Brain microvascular endothelial cell (primary cell): ENCODE measurements at regions not wholly inside any gene's neighbourhood (a gene's known extent, or its start where the extent isn't known, plus 50 kb on each side); places are given as distances from the start of the nearest gene placed in this dataset.

Experiments used
- DNase-seq: peaks from one replicate; pipeline ENCODE4 v3.0.0-alpha.2; 2020
- H3K27ac ChIP-seq: fragments of 250-450 bp; sonication (Bioruptor Pico); 2 replicates; pipeline ENCODE4 v1.5.1; 2020; ENCODE audit warnings: mild to moderate bottlenecking, moderate library complexity
- H3K27me3 ChIP-seq: fragments of 250-450 bp; sonication (Bioruptor Pico); replicated peaks from 2 replicates; pipeline ENCODE4 v1.5.1; 2020; ENCODE audit warnings: mild to moderate bottlenecking
- H3K36me3 ChIP-seq: fragments of 250-450 bp; sonication (Bioruptor Pico); replicated peaks from 2 replicates; pipeline ENCODE4 v1.5.1; 2020; ENCODE audit warnings: mild to moderate bottlenecking
- H3K4me3 ChIP-seq: 2 replicates; pipeline ENCODE4 v1.5.1; 2011; ENCODE audit warnings: low read depth, mild to moderate bottlenecking, control low read depth, low read length, moderate library complexity
- CTCF ChIP-seq: IDR thresholded peaks from 2 replicates; pipeline ENCODE4 v1.5.1; 2011; ENCODE audit warnings: low read depth, mild to moderate bottlenecking, moderate library complexity, low read length, control low read depth, inconsistent platforms; ENCODE audit errors: missing control alignments
- in situ Hi-C: cut with HindIII; loops from 2 replicates; pipeline ENCODE4 v1.10.0; 2017; ENCODE audit warnings: low sequenced_read_pairs, low pct_ligation_motif_present

GRCh38 chr2:37507051-37507410, 162.6 kb downstream of the QPCT start:
- DNase-seq = no peak
- TF ChIP-seq CTCF = no peak
- Histone ChIP-seq H3K36me3 (no peaks in the 10 kb centered on the region), H3K4me3 (no peak overlapping the region), H3K27me3 (no peaks in the 10 kb centered on the region), H3K27ac (no peak overlapping the region)
- in situ Hi-C loops = no loop called here

GRCh38 chr2:37507703-37508102, 163.3 kb downstream of the QPCT start:
- H3K4me3 ChIP-seq = no peak overlapping the region
- TF ChIP-seq CTCF = no peak
- in situ Hi-C loops = no loop called here

GRCh38 chr2:37512971-37513370, 158.5 kb downstream of the CDC42EP3 start:
- H3K27ac ChIP-seq = no peak overlapping the region
- no peaks in the 10 kb centered on the region for H3K36me3 ChIP-seq
- no peaks in the 10 kb centered on the region for H3K27me3 ChIP-seq
- DNase-seq = no peak
- no peak for TF ChIP-seq CTCF
- in situ Hi-C loops = no loop called here
- H3K4me3 ChIP-seq = no peak overlapping the region

More at GRCh38 chr2:37507703-37508102, 163.3 kb downstream of the QPCT start:
- Histone ChIP-seq H3K36me3 (no peaks in the 10 kb centered on the region), H3K27ac (no peak overlapping the region), H3K27me3 (no peaks in the 10 kb centered on the region)
- DNase-seq = no peak

- H3K27me3 ChIP-seq = no peaks in the 10 kb centered on the region
- peak; percentile 25 for DNase-seq
- in situ Hi-C loops = no loop called here
- no peak overlapping the region for H3K4me3 ChIP-seq
- H3K27ac ChIP-seq = no peak overlapping the region
- TF ChIP-seq CTCF = no peak
- no peaks in the 10 kb centered on the region for H3K36me3 ChIP-seq
These were observed 147.6 kb downstream of the CDC42EP3 start for GRCh38 chr2:37523814-37524362.

GRCh38 chr2:37526323-37526722, 145.1 kb downstream of the CDC42EP3 start:
- in situ Hi-C loops = no loop called here
- DNase-seq = no peak
- no peak overlapping the region for H3K27ac ChIP-seq
- TF ChIP-seq CTCF = no peak
- no peaks in the 10 kb centered on the region for H3K27me3 ChIP-seq
- no peak overlapping the region for H3K4me3 ChIP-seq
- no peaks in the 10 kb centered on the region for H3K36me3 ChIP-seq

- no peak for TF ChIP-seq CTCF
- no peaks in the 10 kb centered on the region for H3K36me3 ChIP-seq
- in situ Hi-C loops = no loop called here
- no peaks in the 10 kb centered on the region for H3K27me3 ChIP-seq
- DNase-seq = no peak
- H3K27ac ChIP-seq = no peak overlapping the region
- H3K4me3 ChIP-seq = no peak overlapping the region
These were observed 144.6 kb downstream of the CDC42EP3 start for GRCh38 chr2:37526856-37527255.
